HL-60 (cell line): ENCODE measurements at regions not wholly inside any gene's neighbourhood (a gene's known extent, or its start where the extent isn't known, plus 50 kb on each side); places are given as distances from the start of the nearest gene placed in this dataset.

ENCODE experiments used
- POLR2AphosphoS5 ChIP-seq: IDR thresholded peaks from 2 replicates; pipeline ENCODE4 v1.6.1; 2012; ENCODE audit warnings: low read depth
- TF ChIP-seq, protein P1 (sequence below): IDR thresholded peaks from one replicate; pipeline ENCODE4 v1.5.1; 2011; ENCODE audit warnings: low read length, control low read depth, inconsistent platforms; ENCODE audit not compliant: insufficient read depth
- TF ChIP-seq, protein P2 (sequence below): IDR thresholded peaks from 2 replicates; pipeline ENCODE4 v1.6.1; 2012; ENCODE audit warnings: low read depth; ENCODE audit not compliant: insufficient replicate concordance

- TF ChIP-seq, protein P1, sequence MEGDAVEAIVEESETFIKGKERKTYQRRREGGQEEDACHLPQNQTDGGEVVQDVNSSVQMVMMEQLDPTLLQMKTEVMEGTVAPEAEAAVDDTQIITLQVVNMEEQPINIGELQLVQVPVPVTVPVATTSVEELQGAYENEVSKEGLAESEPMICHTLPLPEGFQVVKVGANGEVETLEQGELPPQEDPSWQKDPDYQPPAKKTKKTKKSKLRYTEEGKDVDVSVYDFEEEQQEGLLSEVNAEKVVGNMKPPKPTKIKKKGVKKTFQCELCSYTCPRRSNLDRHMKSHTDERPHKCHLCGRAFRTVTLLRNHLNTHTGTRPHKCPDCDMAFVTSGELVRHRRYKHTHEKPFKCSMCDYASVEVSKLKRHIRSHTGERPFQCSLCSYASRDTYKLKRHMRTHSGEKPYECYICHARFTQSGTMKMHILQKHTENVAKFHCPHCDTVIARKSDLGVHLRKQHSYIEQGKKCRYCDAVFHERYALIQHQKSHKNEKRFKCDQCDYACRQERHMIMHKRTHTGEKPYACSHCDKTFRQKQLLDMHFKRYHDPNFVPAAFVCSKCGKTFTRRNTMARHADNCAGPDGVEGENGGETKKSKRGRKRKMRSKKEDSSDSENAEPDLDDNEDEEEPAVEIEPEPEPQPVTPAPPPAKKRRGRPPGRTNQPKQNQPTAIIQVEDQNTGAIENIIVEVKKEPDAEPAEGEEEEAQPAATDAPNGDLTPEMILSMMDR: no peak
- no peak for TF ChIP-seq POLR2AphosphoS5
- TF ChIP-seq, protein P2, sequence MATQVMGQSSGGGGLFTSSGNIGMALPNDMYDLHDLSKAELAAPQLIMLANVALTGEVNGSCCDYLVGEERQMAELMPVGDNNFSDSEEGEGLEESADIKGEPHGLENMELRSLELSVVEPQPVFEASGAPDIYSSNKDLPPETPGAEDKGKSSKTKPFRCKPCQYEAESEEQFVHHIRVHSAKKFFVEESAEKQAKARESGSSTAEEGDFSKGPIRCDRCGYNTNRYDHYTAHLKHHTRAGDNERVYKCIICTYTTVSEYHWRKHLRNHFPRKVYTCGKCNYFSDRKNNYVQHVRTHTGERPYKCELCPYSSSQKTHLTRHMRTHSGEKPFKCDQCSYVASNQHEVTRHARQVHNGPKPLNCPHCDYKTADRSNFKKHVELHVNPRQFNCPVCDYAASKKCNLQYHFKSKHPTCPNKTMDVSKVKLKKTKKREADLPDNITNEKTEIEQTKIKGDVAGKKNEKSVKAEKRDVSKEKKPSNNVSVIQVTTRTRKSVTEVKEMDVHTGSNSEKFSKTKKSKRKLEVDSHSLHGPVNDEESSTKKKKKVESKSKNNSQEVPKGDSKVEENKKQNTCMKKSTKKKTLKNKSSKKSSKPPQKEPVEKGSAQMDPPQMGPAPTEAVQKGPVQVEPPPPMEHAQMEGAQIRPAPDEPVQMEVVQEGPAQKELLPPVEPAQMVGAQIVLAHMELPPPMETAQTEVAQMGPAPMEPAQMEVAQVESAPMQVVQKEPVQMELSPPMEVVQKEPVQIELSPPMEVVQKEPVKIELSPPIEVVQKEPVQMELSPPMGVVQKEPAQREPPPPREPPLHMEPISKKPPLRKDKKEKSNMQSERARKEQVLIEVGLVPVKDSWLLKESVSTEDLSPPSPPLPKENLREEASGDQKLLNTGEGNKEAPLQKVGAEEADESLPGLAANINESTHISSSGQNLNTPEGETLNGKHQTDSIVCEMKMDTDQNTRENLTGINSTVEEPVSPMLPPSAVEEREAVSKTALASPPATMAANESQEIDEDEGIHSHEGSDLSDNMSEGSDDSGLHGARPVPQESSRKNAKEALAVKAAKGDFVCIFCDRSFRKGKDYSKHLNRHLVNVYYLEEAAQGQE: no peak
Observed at GRCh38 chr15:77739591-77740378, 107.1 kb upstream of the LINGO1 start.
